ENCODE measurements at regions not wholly inside any gene's neighbourhood (a gene's known extent, or its start where the extent isn't known, plus 50 kb on each side); places are given as distances from the start of the nearest gene placed in this dataset.
A peak's percentile ranks its signal among the peaks of the same experiment; 100 is the strongest.
"Not testable (repeated sequence)": the region's sequence is repeated elsewhere in the genome, so short reads cannot be mapped to it uniquely, and the experiment has no call there.

GRCh38 chr6:20332441-20333006 is 69.2 kb upstream of the E2F3 start:
- DNase-seq (ENCODE audit: low read depth, low spot score), result no peak
- in situ Hi-C loops (cut with HindIII; ENCODE audit: low pct_unique_long_range_greater_than_20kb, low sequenced_read_pairs), result no loop called here

DNA sequence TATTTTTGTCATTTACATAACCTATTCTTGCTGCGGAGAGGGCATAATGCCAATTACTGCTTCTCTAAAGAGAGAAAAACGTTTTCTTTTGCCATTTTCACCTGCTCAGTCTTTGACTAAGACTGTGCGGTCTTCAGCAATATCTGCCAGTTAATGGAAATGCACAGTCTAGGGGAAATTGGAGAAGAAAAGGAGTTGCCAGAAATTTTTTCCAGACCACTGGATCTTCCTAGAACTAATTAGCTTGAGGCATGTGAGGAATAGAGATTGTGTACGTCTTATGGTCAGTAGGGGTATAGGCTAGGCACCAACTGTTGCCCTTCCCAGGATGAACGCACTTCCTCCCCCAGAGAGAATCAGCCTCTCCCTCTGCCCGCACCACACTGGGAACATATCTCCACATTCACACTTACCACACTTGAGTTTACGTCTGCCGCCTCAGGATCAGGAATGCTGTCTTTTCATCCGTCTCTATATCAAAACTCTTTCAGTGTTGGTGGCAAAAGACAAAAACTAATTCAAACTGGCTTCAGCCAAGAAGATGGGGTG is 67.9 kb upstream of the E2F3 start:
- DNase-seq (ENCODE audit: low read depth, low spot score), result no peak
- in situ Hi-C loops (cut with HindIII; ENCODE audit: low pct_unique_long_range_greater_than_20kb, low sequenced_read_pairs), result no loop called here

DNA sequence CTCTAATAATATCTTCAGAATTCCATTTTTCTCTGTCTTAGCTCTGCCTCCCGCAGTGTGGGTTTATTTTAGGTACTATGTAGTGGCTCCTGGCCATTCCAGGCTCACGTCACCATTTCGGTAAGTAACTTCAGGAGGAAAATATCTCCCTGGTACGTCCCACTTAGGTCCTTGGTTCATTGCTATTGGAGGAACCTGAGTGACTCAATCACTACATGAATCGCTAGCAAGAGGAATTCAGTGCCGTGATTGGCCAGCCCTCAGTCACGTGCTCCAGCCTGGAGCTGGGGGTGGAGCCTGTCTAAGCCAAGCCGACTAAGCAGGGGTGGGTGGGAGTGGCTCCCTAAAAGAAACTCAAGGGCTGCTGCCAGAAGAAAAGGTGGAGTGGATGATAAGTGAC is 67.3 kb upstream of the E2F3 start:
- DNase-seq (ENCODE audit: low read depth, low spot score), result peak; percentile 30

DNA sequence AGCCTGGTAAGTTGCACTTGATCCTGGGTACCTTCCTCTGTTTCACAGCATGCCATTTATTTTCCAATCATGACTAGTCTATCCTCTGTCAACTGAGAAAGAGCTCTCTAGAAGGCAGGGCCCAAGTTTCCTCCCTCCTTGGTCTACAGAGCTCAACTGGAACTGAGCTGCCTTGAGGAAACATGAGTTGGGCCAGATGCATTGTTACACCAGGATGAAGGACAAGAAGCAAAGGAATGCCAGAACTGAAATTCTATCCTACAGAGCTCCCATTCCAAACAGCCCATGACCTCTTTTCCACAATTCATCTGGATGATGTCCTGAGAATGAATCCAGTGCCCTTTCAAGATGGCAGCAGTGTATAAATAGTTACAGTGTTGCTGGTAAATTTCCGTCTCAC is 66.7 kb upstream of the E2F3 start:
- no peak for DNase-seq (ENCODE audit: low read depth, low spot score)
- in situ Hi-C loops (cut with HindIII; ENCODE audit: low pct_unique_long_range_greater_than_20kb, low sequenced_read_pairs), result no loop called here

More for the DNA sequence above, 67.3 kb upstream of the E2F3 start:
- in situ Hi-C loops (cut with HindIII; ENCODE audit: low pct_unique_long_range_greater_than_20kb, low sequenced_read_pairs), result no loop called here

- no peak for DNase-seq (ENCODE audit: low read depth, low spot score)
- in situ Hi-C loops (cut with HindIII; ENCODE audit: low pct_unique_long_range_greater_than_20kb, low sequenced_read_pairs), result no loop called here
These were observed 65.8 kb upstream of the E2F3 start for GRCh38 chr6:20335872-20336271.

- in situ Hi-C loops (cut with HindIII; ENCODE audit: low pct_unique_long_range_greater_than_20kb, low sequenced_read_pairs), result no loop called here
These were observed 63.5 kb upstream of the E2F3 start for GRCh38 chr6:20338156-20338555.

GRCh38 chr6:20340068-20340848 is 61.4 kb upstream of the E2F3 start:
- in situ Hi-C loops (cut with HindIII; ENCODE audit: low pct_unique_long_range_greater_than_20kb, low sequenced_read_pairs), result no loop called here
- DNase-seq (ENCODE audit: low read depth, low spot score), result peak; percentile 18

More at GRCh38 chr6:20338156-20338555, 63.5 kb upstream of the E2F3 start:
- no peak for DNase-seq (ENCODE audit: low read depth, low spot score)

DNA sequence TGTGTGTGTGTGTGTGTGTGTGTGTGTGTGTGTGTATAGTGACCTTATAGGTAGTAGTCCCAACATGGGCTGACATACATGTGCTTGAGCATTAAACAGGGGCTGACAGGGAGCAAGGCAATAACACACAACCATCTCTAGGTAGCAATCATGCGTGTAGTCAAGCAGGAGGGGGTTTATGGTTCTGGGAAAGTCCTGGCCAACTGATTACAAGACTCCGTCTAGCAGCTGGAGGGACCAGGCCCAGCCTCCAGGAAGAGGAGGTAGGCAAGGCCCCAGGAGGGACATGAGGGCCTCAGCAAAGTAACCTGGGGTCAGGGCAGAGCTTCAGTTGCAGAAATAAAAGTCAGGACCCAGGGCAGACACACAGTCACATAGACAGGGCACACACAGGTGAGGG is 60.6 kb upstream of the E2F3 start:
- DNase-seq (ENCODE audit: low read depth, low spot score), result no peak
- in situ Hi-C loops (cut with HindIII; ENCODE audit: low pct_unique_long_range_greater_than_20kb, low sequenced_read_pairs), result no loop called here

- DNase-seq (ENCODE audit: low read depth, low spot score), result no peak
- in situ Hi-C loops (cut with HindIII; ENCODE audit: low pct_unique_long_range_greater_than_20kb, low sequenced_read_pairs), result no loop called here
These were observed 60.1 kb upstream of the E2F3 start for GRCh38 chr6:20341564-20341963.

DNA sequence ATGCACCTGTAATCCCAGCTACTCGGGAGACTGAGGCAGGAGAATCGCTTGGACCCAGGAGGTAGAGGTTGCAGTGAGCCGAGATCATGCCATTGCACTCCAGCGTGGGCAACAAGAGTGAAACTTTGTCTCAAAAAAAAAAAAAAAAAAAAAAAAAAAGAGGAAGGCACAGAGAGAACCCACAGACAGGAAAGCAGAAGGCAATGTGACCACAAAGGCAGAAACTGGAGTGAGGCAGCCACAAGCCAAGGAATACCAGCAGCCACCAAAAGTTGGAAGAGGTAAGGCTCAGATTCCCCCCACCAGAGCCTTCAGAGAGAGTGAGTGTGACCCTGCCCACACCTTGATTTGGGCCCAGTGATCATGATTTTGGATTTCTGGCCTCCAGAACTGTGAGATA is 54.7 kb upstream of the E2F3 start:
- in situ Hi-C loops (cut with HindIII; ENCODE audit: low pct_unique_long_range_greater_than_20kb, low sequenced_read_pairs); DNase-seq (ENCODE audit: low read depth, low spot score): not testable (repeated sequence)

DNA sequence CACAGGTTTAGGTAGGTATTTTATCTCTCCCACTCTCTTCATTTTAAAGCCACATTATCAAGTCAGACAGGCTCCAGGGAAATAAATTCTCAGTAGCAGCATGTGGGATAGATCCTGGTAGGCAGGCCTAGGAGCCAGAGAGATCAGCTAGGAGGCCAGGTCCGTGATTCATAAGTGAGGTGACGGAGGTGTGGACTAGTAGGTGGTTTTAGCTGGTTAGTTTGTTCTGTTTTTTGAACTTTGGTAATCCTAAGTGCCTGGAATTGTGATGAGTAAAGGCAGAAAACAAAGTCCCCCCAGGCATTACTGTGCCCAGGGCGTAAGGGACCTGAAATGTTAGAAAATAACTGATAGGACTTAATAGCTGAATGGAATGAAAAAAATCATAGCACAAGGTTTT is 53.6 kb upstream of the E2F3 start:
- in situ Hi-C loops (cut with HindIII; ENCODE audit: low pct_unique_long_range_greater_than_20kb, low sequenced_read_pairs), result no loop called here
- DNase-seq (ENCODE audit: low read depth, low spot score), result no peak

DNA sequence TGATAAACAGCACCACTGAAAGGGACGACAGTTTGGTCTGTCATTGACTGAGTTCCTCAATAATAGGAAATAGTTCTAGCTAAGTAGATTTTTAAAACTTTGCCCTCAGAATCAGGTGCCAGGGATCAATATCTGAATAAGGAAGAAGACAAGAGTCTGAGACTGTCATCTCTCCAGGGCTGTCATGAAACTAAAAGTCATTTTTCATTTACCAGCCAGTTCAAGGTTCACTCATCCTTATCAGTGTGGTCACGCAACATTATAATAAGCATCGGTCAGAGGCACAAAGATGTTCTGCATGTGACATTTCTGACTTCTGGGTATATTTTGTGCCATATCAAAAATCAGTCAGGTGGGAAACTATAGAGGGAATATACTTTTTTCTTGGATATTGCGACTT is 52.5 kb upstream of the E2F3 start:
- no peak for DNase-seq (ENCODE audit: low read depth, low spot score)
- in situ Hi-C loops (cut with HindIII; ENCODE audit: low pct_unique_long_range_greater_than_20kb, low sequenced_read_pairs), result no loop called here

DNA sequence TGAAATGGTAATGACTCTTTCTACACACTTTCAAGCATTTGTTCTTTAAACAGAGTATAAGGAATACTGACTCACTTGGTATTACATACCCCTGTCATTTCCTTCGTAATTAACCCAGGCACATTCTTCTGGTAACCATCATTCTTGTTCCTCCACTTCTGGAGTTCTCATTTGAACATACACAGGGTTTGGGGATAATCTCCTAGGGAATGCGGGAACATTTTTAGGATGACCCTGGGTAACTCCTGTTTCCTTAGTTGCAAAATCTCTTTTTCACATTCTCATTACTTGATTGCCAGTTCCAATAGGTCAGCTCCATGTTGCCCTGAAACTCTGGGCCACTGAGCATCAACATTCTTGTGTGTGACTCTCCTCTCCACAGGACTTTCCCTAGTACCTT is 51.5 kb upstream of the E2F3 start:
- DNase-seq (ENCODE audit: low read depth, low spot score), result no peak
- in situ Hi-C loops (cut with HindIII; ENCODE audit: low pct_unique_long_range_greater_than_20kb, low sequenced_read_pairs), result no loop called here

DNA sequence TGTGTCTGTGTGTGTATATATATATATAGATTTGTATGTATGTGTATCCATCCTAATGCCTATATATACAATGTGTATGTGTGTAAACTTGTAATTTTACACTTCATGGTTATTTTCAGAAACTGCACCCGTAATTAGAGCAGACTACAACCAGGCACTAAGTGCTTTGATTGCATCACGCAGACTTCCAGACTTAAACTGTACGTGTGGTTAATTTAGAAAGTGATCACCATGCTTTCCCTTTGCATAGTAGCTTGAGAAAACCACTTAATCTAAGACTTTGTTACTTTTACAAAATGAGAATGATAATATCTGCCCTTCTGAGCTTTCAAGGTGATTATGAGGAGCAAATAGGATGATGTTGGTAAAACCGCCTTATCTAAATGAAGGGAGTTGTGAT is 50.1 kb upstream of the E2F3 start:
- in situ Hi-C loops (cut with HindIII; ENCODE audit: low pct_unique_long_range_greater_than_20kb, low sequenced_read_pairs), result no loop called here

More for the DNA sequence above, 50.1 kb upstream of the E2F3 start:
- no peak for DNase-seq (ENCODE audit: low read depth, low spot score)

All from SK-MEL-5 (cell line).